GM18867 (cell line): ENCODE measurements at regions not wholly inside any gene's neighbourhood (a gene's known extent, or its start where the extent isn't known, plus 50 kb on each side); places are given as distances from the start of the nearest gene placed in this dataset.
A peak's percentile ranks its signal among the peaks of the same experiment; 100 is the strongest.
"Not testable (repeated sequence)": the region's sequence is repeated elsewhere in the genome, so short reads cannot be mapped to it uniquely, and the experiment has no call there.

Experiments
- ATAC-seq: cut with Tn5 transposase; IDR thresholded peaks from one replicate; pipeline ENCODE4 v1.9.1; 2021; ENCODE audit warnings: mild to moderate bottlenecking, moderate library complexity; ENCODE audit not compliant: unreplicated experiment

DNA sequence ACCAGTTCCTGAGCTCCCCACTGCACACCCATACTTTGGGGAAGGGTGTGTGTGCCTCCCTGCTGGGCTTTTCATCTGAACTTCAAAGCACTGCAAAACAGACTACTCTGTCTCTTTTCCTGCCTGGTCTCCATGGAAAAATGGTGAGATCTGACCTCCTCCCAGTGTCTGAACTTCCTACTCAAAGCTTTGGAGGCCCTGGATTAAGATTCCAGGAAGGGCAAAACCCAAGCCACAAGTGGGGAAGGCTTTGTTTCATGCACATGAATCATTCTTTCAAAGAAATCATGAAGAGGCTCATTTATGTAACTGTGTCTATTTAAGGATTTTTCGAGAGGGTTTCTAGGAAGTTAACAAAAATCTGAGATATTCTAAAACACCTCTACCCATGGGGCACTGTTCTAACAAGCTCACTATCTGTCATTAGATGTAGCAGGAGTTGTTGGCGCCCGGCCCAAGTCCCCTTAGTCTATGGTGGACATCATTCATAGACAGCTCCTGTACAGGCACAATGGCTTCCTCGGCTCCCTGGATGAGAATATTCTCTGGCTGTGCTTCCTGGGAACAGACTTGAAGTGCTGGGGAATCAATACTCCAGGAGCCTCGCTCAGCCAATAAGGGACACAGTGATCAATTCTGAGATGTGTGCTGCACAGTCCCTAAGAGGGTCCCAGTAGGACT, 224.0 kb downstream of the KTN1 start:
- no peak for ATAC-seq

DNA sequence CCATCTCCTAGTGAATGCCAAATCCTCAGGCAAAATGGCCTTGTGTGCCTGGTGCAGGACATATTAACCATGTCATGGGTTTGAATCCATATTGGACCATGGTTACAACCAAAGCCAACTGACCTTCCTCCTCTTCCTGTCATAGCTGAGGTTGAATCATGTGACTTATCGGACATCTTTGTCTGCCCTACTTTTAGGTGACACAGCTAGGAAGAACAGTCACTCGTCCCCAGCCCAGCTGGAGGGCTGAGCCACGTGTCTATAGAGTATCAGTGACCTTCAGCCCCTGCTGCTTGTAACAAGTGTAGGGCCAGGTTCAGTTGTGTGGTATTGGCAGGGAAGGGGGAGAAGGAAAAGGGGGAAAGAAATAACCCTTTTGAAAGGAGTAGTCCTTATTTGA, 225.2 kb downstream of the KTN1 start:
- ATAC-seq = no peak

DNA sequence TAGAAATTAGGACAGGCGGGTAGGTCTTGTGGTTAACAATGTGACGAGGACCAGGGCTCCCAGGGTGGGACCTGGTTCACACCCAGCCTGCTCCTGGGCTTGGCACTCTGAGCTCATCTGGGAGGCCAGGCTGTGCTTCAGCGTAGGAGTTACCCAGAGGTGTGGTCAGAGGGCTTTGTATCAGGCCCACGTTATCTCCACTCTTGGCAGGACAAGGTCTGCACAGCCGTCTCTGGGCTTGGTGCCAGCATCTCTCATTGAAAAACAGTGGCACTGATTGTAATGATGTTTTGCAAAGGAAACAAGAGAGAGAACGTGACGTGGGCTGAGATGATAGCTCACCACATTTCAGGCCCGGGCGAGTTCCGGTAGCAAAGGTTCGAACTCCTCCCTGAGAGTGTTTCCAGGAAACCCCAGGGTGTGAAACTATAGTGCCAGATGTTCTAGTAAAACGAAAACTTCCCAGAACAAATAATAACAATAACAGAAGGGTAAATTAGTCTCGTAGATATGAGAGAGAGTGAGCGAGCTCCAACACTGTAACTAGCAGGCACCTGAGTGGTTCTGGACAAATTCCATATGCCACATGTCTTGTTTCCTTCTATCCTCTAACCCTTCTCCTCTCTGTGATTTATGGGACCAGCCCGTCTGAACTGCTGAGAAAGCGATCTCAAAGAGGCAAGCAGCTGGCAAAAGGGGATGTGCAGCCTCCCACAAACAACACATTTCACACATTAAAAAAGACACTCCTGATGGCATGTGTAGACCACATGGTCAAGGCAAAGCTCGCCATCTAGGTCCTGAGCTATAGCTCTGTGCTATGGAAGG, 227.3 kb downstream of the KTN1 start:
- peak; percentile 82 for ATAC-seq

DNA sequence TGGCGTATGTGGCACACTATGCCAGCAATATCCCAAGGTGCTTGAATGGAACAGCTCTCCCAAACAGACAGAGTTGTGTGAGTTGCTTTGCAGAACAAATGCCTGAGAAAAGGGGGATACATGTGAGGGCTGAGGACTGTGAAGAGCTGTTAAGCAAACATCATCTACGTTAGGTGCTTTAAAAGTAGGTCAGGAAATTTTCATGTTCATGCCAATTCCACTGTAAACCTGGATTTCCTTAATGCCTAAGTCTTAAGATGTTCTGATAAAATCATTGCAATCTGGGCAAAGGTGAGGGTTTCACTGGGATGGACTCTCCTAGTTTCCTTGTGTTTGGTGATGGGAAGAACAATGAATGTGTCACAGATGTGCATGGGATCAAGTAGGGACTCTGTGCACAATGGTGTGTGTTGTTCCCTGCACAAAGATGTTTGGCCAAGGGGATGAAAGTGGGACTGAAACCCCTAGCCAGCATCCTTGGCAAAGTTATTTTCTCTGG, 227.9 kb downstream of the KTN1 start:
- no peak for ATAC-seq

DNA sequence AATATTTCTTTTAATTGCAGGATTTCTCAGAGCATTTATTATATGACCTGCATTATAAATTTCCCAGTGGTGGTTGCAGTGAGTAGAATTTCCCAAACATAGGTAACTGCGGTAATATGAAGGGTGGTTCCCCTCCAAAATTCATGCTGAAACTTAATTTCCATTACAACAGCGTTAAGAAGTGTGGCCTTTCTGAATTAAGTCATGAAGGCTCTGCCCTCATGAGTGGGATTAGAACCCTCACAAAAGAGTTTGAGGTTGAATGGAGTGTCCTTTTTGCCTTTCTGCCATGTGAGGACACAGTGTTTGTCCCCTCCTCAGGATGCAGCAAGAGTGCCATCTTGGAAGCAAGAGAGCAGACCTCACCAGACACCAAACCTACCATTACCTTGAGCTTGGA, 233.6 kb downstream of the KTN1 start:
- ATAC-seq = no peak

DNA sequence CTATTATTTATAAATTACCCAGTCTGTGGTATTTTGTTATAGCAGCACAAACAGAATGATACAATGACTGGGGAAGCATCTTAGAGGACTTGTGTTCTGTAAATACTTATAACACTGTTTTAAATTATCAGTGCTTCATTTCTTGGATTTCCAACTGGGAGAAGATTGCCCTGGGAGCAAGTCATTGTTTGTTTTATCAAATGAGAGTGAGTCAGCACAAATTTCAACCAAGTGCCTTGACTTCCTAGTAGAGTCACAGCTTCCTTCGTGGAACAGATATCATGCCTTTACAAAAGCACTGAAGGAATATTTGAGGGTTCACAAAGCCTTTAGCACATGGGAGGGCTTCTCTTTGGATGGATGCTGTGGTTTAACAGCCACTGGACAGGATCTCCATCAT, 234.1 kb downstream of the KTN1 start:
- no peak for ATAC-seq

DNA sequence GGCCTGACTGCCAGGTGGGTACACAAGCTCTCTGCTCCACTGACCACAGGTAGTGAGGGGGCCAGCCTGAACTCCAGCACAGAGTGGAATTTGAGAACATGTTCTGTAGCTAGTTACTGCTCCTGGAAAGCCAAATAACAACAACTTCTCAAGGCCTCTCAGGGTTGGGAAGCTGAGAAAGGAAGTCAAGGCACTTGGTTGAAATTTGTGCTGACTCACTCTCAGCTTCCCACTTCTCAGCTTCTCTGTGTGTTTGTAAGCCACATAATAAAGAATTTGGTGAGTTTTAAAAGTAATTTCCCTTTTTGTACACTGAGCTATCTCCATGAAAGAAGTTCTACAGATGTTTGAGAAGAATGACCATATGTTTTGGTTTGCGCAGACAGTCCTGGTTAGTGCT, 234.9 kb downstream of the KTN1 start:
- no peak for ATAC-seq

DNA sequence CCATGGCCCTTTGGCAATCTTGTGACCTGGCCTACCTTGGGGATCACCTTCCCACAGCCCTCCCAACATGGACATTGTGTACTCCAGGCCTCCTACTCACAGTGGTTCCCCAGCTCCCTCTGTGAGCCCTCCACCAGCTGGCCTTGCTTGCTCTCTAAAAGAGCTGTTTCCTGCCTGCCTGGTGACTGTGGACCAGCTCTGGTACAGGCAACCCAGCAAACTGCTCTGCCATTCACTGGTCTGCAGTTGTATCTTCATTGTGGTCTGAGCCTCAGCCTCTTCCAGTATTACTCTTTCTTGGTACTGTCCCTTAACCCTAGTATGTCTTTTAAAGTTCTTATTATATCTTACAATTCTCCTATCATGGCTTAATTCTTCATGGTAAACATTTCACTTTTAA, 236.2 kb downstream of the KTN1 start:
- no peak for ATAC-seq

DNA sequence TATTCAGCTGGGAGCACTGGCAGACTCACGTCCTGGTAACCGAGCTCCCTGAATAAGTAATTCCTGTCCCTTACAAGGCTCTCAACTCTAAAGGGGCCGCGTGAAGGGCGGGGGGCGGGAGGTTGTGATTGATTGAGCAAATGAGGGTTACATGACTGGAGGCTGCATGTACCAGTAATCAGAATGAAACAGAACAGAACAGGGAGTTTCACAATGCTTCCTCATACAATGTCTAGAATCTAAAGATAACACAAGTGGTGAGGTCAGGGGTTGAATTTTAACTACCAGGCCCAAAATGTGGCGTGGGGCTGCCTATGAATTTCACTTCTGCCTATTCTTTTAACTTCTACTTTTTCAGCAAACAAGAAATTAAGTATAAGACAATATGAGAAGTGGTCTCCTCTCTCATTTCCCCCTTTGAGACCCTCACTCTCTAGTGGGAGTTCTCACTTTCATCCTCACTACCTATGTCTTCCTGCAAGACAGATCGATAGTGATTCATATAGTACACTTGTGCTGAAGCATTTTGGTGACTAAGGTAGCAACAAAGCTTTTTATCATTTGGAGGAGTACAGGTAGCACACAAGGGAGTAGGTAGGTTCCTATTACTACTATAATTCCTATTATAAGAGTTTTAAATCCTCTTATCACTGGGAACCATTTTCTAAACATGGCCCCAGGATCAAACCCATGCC, 239.8 kb downstream of the KTN1 start:
- ATAC-seq = peak; percentile 78

DNA sequence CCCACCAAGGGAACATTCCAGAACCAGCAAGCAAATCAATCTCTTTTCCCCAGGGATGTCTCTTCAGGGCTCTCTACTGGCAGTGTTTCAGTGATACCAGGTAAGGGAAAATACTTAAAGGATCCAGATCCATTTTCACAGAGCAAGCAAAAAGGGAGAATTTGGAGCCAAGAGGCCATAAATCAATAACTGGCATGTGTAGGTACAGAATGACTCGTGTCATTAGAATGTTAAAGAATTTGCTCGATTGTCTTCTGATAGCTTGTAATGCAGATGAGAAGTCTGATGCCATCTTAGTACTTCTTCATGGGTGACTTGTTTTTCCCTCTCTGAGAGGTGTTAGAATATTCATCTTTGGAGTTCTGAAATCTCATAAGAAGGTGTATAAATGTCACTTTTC, 242.9 kb downstream of the KTN1 start:
- ATAC-seq = no peak

DNA sequence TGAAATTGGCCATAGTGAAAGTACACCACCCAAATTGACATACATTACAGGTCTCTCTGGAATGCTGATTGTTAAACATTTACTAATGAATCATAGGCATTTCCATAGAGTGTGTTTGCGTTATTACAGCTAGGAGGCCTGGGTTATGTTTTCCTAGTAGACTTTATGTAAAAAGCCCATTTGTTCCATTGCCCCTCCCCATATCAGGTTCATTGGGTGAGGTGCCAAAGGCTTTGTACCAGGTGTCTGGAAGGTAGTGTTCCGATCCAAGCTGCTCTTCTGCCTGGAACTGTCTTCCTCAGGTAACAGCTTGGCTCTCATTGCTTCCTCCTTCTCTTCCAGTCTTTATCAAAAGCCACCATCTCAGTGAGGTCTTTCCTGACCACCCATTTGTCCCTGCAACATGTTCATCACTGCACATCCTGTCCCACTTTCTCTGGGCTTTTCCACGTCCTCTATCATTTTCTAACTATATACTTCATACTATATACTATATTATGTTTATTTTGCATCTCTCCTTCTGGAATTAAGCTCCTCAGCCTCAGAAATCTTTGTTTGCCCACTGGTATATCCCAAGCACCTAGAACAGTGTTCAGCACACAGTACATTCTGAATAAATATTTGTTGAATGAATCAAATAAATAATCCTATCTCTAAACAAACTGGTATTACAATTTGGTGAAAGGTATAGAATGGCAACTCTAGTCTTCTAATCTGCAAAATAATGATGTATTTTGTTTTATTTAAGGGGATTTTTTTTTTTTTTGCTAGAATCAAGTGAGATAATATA, 252.3 kb downstream of the KTN1 start:
- no peak for ATAC-seq

DNA sequence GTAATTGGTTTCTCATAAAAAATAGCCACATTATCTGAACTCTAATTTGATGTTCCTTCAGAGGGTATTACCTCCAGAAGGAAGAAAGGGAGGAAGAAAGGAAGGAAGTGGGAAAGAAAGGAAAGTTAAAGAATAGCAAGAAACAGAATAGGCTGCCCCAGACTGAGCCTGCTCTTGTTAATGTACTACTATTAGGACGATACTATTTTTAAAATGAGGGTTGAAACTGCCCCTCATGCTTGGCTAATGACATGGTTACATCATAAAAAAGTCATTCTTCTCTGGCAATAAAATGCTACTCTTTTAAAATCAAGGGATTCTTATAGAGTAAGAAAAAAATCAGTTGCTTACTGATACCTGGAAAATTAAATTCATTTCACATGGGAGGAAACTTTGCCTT, 253.0 kb downstream of the KTN1 start:
- ATAC-seq = no peak

DNA sequence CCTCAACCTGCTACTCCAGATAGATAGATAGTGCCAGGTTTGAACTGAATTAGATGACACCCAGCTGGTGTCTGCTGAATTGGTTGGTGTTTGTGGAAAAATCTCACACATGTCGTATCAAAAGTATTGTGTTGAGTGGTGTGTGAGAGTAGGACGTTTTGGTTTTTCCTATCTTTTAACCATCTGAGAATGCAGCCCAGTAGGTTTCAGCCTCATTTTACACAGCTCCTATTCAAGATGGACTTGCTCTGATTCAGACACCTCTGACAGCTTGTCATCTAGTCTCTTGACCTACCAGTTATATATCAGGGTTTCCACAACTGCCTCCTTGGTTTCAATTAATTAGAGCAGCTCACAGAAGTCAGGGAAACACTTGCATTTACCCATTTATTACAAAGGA, 254.4 kb downstream of the KTN1 start:
- no peak for ATAC-seq

DNA sequence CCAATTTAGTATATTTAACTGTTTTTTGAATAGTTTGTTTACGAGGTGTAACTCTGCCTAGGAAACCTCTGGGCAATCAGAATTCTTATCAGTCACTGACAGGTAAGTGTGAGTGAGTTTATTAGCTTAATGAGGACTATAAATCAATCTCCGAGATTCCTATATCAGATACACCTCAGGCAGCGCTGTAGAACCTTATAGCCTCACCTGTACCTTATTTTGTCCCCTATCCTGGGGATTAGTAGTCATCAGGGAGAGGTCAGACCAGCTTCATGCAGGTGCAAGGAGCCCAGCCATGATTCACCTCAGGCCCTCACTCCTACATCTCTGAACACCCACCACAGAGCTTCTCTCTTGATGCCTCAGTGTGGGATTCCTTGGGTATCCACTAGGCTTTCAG, 256.0 kb downstream of the KTN1 start:
- ATAC-seq = no peak

DNA sequence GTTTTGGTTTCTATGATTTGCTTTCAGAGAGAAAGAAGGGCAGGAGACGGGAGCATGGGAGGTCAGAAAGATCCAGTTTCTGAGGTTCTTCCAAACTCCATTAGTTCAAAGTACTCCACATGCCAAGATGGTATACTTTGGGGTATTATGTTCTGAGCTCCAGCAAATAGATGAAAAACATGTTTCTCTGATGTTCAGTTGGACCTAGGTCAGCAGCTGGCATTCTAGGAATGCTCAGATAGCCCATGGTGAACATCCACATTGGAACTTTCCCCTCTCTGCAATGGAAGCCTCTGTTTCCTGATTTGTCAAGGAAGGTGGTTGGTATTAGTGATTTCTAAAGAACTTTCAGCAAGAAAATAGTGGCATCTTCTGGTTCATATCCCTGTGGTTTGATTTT, 257.5 kb downstream of the KTN1 start:
- no peak for ATAC-seq

DNA sequence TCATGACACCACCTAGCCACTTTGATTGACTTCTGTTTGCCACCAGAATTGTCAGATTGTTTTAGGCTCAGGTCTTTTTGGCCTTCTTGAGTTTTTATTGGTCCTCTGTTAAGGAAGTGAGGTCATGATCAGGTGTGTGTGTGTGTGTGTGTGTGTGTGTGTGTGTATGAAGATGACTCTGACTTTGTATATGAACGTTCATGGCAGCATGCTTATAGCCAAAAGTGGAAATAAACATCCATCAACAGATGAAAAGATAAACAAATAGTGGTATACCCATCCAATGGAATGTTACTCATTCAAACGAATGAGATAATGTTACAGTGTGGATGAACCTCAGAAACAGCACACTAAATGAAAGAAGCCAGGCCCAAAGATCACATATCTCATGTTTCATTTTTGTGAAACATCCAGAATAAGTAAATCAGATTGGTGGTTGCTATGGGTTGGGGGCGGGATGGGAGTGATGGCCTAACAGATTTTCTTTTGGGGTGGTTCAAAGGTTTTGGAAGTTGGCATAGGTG, 258.6 kb downstream of the KTN1 start:
- ATAC-seq = no peak

DNA sequence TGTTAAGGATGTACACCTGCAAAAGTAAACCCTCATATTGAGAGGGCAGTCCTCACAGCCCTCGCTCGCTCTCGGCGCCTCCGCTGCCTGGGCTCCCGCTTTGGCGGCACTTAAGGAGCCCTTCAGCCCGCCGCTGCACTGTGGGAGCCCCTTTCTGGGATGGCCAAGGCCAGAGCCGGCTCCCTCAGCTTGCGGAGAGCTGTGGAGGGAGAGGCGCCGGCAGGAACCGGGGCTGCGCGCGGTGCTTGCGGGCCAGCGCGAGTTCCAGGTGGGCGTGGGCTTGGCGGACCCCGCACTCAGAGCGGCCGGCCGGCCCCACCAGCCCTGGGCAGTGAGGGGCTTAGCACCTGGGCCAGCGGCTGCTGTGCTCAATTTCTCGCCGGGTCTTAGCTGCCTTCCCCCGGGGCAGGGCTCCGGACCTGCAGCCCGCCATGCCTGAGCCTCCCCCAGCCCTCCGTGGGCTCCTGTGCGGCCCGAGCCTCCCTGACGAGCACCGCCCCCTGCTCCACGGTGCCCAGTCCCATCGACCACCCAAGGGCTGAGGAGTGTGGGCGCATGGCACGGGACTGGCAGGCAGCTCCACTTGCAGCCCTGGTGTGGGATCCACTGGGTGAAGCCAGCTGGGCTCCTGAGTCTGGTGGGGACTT, 259.4 kb downstream of the KTN1 start:
- ATAC-seq = not testable (repeated sequence)

DNA sequence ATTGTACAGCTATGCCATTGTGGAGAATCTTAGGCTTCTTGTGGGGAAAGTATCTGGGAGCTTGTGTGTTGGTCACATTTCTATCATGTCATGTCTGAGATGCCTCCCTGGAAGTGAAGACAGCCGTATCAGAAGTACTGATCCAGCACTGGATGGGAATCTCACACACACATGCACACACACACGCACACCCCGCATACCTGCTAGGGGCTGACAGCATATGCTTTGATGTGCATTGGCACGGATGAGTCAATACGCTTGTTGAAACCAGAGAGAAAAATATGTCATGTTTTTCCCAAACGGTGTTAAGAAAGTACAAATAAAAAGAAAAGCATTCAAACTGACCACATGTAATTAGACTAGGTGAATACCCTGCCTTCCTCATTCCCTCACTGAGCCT, 260.8 kb downstream of the KTN1 start:
- no peak for ATAC-seq

DNA sequence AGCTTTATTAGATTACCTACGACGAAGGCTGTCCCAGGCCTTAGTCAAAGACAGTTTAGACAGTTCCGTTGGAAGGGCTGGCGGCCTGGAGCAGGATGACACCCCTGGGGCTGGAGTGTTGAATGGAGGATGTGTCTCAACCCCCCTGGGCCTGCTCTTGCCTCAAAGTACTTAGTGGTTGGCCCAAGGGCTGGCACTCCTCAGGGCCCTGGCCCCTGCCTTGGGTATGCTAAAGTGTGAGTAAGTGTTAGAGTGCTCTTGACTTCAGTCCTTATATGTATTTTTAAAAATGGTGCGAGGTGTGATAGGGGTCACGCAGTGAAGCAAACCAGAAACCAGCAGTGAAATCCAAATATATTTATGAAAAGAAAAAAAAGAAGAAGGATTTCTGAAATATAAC, 261.6 kb downstream of the KTN1 start:
- no peak for ATAC-seq

DNA sequence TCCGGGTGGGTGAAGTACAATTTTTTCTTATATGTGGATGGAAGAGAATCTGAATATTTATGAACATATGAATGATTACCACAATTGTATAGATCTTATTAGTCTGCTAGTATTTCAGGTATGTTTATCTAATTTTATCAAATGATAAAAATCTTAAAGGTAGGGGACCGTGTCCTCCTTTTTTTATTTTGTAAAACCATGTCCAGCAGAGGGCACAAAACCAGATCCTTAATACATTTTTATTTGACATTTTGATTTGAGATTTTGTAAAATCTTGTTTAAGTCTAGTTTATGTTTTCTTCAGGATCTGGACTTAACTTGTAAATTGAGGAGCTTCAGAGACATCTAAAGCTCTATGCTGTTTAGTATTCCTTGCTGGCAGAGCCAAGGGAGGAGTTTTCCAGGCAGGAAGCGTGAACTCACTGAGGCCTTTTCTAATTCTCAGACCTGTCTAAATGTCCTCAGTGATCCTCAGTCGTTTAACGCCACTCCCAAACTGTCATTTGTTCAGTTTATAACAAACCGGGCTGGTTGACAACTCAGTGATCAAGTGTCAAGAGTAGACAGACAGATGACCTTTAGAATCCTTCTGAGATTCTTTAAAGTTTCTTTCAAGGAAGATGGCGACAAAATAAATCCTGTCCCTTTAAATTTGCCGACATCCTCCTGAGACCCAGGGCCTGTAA, 263.9 kb downstream of the KTN1 start:
- ATAC-seq = no peak
